Uterus (tissue), 2 donors: ENCODE measurements at regions not wholly inside any gene's neighbourhood (a gene's known extent, or its start where the extent isn't known, plus 50 kb on each side); places are given as distances from the start of the nearest gene placed in this dataset.

Experiments
- POLR2A ChIP-seq, 2 donors: fragments of 450-650 bp; IDR thresholded peaks; one replicate each; pipeline ENCODE4 v1.6.1; 2016; ENCODE audit warnings: antibody characterized with exemption in 2 of 2, mild to moderate bottlenecking in 1 of 2, moderate library complexity in 1 of 2
- TF ChIP-seq, protein P1 (sequence below), 4 experiments: fragments of 200-600 bp in 2 of 4; fragments of 450-650 bp in 2 of 4; sonication (generic) in 2 of 4; IDR thresholded peaks; one replicate each; pipeline ENCODE4 v1.5.1; 2016 to 2019; ENCODE audit warnings: antibody characterized with exemption in 4 of 4, mild to moderate bottlenecking in 2 of 4, moderate library complexity in 1 of 4

DNA sequence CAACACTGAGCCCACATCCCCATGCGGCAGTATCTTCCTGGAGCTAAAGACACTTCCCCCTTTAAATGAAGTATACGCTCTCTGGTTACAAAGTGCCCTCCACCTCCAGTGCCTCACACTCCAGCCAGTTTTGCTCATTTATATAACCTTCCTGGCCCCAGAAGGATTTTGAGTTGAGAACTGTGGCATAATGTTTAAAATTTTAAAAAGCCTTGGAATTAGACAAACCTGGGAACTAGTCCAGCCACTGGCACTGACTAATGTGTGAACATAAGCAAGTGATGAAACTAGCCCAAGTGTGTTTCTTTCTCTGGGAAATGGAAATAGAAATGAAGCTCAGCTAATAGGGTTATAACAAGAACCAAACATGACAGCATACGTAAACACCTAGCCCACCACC is 723.7 kb upstream of the USP15 start:
- TF ChIP-seq, protein P1, sequence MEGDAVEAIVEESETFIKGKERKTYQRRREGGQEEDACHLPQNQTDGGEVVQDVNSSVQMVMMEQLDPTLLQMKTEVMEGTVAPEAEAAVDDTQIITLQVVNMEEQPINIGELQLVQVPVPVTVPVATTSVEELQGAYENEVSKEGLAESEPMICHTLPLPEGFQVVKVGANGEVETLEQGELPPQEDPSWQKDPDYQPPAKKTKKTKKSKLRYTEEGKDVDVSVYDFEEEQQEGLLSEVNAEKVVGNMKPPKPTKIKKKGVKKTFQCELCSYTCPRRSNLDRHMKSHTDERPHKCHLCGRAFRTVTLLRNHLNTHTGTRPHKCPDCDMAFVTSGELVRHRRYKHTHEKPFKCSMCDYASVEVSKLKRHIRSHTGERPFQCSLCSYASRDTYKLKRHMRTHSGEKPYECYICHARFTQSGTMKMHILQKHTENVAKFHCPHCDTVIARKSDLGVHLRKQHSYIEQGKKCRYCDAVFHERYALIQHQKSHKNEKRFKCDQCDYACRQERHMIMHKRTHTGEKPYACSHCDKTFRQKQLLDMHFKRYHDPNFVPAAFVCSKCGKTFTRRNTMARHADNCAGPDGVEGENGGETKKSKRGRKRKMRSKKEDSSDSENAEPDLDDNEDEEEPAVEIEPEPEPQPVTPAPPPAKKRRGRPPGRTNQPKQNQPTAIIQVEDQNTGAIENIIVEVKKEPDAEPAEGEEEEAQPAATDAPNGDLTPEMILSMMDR (IDR thresholded peaks at IDR 0.05) = no peak
- no peak for TF ChIP-seq POLR2A (IDR thresholded peaks at IDR 0.05)
